Activated CD8-positive, alpha-beta T cell treated with anti-CD3 and anti-CD28 coated beads for 36 hours (primary cell): ENCODE measurements at regions not wholly inside any gene's neighbourhood (a gene's known extent, or its start where the extent isn't known, plus 50 kb on each side); places are given as distances from the start of the nearest gene placed in this dataset.

Experiments
- ATAC-seq: fragments of 200-7000 bp; cut with Tn5 transposase; one replicate; pipeline ENCODE4 v1.10.0; 2021; ENCODE audit warnings: mild to moderate bottlenecking, moderate library complexity
- CTCF ChIA-PET: fragments of 350-600 bp; sonication (Branson Sonifier 250); formaldehyde crosslinking; loops from one replicate; lab custom pipeline; 2021; ENCODE audit warnings: antibody characterized with exemption; lab: Charles Lee
- POLR2A ChIA-PET: fragments of 350-600 bp; sonication (Branson Sonifier 250); formaldehyde crosslinking; loops from one replicate; lab custom pipeline; 2021; ENCODE audit warnings: antibody characterized with exemption; lab: Charles Lee
- DNase-seq: peaks from one replicate; pipeline ENCODE4 v3.0.0-alpha.2; 2020
- H3K27ac Mint-ChIP-seq: one replicate; pipeline ENCODE4 v1.8.0; 2021; ENCODE audit warnings: mild to moderate bottlenecking, mixed read lengths
- H3K27me3 Mint-ChIP-seq: one replicate; pipeline ENCODE4 v1.8.0; 2021; ENCODE audit warnings: mixed read lengths
- H3K36me3 Mint-ChIP-seq: one replicate; pipeline ENCODE4 v1.8.0; 2021; ENCODE audit warnings: low read depth, mixed read lengths
- H3K4me1 Mint-ChIP-seq: one replicate; pipeline ENCODE4 v1.8.0; 2021; ENCODE audit warnings: low read depth, mixed read lengths
- H3K4me3 Mint-ChIP-seq: one replicate; pipeline ENCODE4 v1.8.0; 2021; ENCODE audit warnings: mild to moderate bottlenecking, moderate library complexity, mixed read lengths
- H3K9me3 Mint-ChIP-seq: one replicate; pipeline ENCODE4 v1.8.0; 2021; ENCODE audit warnings: mixed read lengths
- intact Hi-C: fragments of 100-400 bp; cut with micrococcal nuclease; formaldehyde crosslinking; loops from one replicate; pipeline ENCODE4 v1.10.0; 2022
- TF ChIP-seq, protein P1 (sequence below): fragments of 200-600 bp; IDR thresholded peaks from one replicate; pipeline ENCODE4 v1.8.0; 2022; ENCODE audit warnings: antibody characterized with exemption, mild to moderate bottlenecking

DNA sequence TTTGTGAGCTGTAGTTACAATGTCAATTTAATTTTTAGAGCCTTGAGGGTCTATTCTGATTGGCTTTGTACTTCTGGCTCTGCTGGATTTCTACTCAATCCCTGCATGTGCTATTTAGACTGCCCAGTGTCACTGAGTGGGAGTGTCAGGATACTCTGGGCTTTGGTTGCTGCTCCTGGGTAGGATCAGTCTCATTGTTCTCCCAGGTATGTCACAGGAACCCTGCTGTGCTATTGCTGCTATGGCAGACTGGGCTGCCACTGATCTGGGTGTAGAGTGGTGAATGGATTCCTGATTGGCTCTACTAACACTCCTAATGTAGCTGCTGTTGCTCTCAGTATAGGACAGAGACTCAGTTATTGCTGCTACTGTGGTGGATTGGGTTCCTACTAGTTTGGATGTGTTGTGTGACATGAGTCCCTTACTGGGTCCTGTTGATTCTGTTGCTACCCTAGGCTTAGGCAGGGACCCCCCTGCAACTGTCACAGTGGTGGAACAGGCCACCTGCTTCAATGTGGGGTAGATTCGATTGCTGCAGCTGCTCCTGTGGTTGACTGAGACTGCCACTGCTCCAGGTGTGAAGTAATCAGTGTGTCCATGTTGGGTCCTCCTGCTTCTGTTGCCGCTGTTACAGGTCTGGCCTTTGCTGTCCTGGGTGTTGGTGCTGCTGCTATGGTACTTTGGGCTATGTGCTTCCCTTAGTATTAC, 707.8 kb upstream of the AMOT start:
- TF ChIP-seq, protein P1, sequence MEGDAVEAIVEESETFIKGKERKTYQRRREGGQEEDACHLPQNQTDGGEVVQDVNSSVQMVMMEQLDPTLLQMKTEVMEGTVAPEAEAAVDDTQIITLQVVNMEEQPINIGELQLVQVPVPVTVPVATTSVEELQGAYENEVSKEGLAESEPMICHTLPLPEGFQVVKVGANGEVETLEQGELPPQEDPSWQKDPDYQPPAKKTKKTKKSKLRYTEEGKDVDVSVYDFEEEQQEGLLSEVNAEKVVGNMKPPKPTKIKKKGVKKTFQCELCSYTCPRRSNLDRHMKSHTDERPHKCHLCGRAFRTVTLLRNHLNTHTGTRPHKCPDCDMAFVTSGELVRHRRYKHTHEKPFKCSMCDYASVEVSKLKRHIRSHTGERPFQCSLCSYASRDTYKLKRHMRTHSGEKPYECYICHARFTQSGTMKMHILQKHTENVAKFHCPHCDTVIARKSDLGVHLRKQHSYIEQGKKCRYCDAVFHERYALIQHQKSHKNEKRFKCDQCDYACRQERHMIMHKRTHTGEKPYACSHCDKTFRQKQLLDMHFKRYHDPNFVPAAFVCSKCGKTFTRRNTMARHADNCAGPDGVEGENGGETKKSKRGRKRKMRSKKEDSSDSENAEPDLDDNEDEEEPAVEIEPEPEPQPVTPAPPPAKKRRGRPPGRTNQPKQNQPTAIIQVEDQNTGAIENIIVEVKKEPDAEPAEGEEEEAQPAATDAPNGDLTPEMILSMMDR, result no peak
- intact Hi-C loops, result no loop called here
- no peak overlapping the region for H3K27ac Mint-ChIP-seq
- CTCF ChIA-PET, result no interaction called here
- no peaks in the 10 kb centered on the region for H3K4me1 Mint-ChIP-seq
- H3K9me3 Mint-ChIP-seq, result no peaks in the 10 kb centered on the region
- no peaks in the 10 kb centered on the region for H3K27me3 Mint-ChIP-seq
- no peak for ATAC-seq
- H3K36me3 Mint-ChIP-seq, result no peaks in the 10 kb centered on the region
- DNase-seq, result no peak
- no peak overlapping the region for H3K4me3 Mint-ChIP-seq
- POLR2A ChIA-PET, result no interaction called here

DNA sequence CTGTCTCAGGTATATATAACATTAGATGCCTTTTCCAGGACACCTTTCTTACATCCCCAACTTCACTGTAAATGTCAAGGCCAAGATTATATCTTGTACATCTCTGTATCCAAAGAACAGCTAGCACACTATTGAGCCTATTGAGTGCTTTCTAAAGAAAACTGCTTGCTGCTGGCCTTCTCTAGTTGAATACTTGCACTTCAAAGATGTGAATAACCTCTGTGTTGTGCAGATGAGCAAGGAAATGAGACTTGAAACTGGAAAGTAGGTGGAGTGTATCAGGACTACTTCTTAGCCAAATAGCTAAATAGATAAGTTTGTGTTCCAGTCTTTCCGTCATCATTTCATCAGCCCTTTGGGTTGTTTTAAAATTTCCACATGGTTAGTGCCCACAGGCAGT, 704.4 kb upstream of the AMOT start:
- intact Hi-C loops, result no loop called here
- Mint-ChIP-seq H3K27ac (no peak overlapping the region), H3K27me3 (no peaks in the 10 kb centered on the region), H3K36me3 (no peaks in the 10 kb centered on the region), H3K9me3 (peaks cover 3% of the 10 kb centered on the region), H3K4me3 (no peak overlapping the region), H3K4me1 (no peaks in the 10 kb centered on the region)
- DNase-seq (no peak), ATAC-seq (no peak)
- ChIA-PET CTCF (no interaction called here), POLR2A (no interaction called here)
- TF ChIP-seq, protein P1, result no peak

DNA sequence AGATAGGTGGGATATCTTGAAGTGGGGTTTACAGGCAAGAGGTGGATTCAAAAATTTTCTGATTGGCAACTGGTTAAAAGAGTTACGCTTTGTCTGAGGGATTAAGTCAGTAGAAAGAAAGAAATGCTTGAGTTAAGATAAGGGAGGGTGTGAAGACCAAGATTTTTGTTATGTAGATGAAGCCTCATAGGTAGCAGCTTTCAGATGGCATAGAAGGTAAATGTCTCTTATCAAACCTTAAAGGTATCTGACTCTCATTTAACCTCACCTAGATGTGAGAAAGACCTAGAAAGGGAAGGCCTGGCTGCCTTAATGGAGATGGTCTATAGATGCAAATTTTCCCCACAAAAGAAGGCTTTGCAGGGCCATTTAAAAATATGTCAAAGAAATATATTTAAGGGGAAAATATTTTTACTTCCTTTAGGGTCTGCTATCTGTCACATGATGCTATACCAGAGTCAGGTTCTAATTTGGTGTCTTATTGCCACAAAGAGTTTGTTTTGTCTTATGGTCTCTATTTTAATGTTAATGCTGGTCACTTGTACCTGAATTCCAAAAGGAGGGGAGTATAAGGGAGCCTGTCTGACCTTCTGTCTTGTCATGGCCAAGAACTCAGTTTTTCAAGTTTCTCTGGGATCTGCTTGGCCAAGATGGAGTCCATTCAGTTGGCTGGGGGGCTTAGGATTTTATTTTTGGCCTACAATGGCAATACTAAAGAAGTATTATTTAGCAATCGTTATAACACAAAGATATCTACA, 699.1 kb upstream of the AMOT start:
- intact Hi-C loops, result no loop called here
- H3K9me3 Mint-ChIP-seq, result peaks cover 3% of the 10 kb centered on the region
- ATAC-seq, result no peak

DNA sequence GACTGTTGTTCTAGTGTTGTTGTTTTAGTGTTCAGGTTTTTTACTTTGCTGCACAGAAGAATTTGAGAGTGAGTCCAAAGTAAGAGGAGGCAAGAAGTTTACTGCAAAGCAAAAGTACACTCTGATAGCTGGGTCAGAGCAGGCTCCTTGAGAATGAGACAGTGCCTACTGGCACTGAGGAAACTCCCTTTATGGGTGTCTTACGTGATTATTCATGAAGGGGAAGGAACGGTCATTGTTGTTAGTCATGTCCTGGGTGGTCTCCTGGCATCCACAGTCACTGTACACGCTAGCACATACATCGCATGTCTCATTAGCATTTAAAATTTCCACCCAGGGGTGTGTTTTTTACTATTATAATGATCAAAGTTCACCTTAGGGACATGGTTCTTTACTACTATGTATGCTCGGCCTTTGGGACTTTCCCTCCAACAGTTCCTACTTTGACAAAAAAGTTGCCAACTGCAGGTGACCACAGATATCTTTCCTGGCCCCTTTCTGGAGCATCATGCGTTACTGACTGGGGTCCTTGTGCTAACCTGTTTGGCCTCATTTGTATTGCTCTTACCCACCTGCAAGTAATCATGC, 688.9 kb upstream of the AMOT start:
- ATAC-seq (no peak), DNase-seq (no peak)
- ChIA-PET CTCF (no interaction called here), POLR2A (no interaction called here)
- TF ChIP-seq, protein P1, result no peak
- intact Hi-C loops, result no loop called here
- Mint-ChIP-seq H3K27me3 (no peaks in the 10 kb centered on the region), H3K27ac (no peak overlapping the region), H3K9me3 (no peaks in the 10 kb centered on the region), H3K36me3 (no peaks in the 10 kb centered on the region), H3K4me3 (no peak overlapping the region), H3K4me1 (no peaks in the 10 kb centered on the region)

More for the DNA sequence above, 699.1 kb upstream of the AMOT start:
- H3K4me1 Mint-ChIP-seq, result no peaks in the 10 kb centered on the region
- POLR2A ChIA-PET, result no interaction called here
- TF ChIP-seq, protein P1, result no peak
- no peaks in the 10 kb centered on the region for H3K36me3 Mint-ChIP-seq
- no peak overlapping the region for H3K4me3 Mint-ChIP-seq
- no peak for DNase-seq
- no peak overlapping the region for H3K27ac Mint-ChIP-seq
- no peaks in the 10 kb centered on the region for H3K27me3 Mint-ChIP-seq
- CTCF ChIA-PET, result no interaction called here

DNA sequence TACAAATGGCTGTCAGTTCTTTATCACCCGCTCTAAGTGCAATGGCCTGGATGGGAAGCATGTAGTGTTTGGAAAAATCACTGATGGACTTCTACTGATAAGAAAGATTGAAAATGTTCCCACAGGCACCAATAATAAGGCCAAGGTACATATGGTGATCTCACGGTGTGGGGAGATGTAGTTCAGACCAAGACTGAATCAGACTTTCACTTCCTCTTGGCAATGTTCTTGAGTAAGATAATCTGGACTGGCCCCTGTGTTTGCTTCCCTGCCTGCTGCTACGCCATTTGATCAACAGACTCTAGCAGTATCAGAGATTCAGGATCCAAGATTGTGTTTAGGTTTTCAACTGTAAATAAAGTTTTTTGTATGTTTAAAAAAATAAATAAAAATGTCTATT, 682.2 kb upstream of the AMOT start:
- POLR2A ChIA-PET, result no interaction called here
- Mint-ChIP-seq H3K36me3 (no peaks in the 10 kb centered on the region), H3K27me3 (no peaks in the 10 kb centered on the region), H3K27ac (no peak overlapping the region), H3K4me1 (no peaks in the 10 kb centered on the region), H3K4me3 (no peak overlapping the region), H3K9me3 (no peaks in the 10 kb centered on the region)
- DNase-seq (no peak), ATAC-seq (no peak)
- TF ChIP-seq, protein P1, result no peak
- intact Hi-C loops, result no loop called here
- CTCF ChIA-PET, result no interaction called here
